NT2/D1 (cell line): ENCODE measurements at regions not wholly inside any gene's neighbourhood (a gene's known extent, or its start where the extent isn't known, plus 50 kb on each side); places are given as distances from the start of the nearest gene placed in this dataset.

ENCODE experiments used
- DNase-seq: peaks from one replicate; pipeline ENCODE4 v3.0.0-alpha.2; 2011; ENCODE audit warnings: low read depth, low spot score
- H3K27me3 ChIP-seq: 2 replicates; pipeline ENCODE4 v1.6.0; 2011; ENCODE audit warnings: mild to moderate bottlenecking; ENCODE audit not compliant: insufficient read length, insufficient read depth
- H3K36me3 ChIP-seq: 2 replicates; pipeline ENCODE4 v1.6.1; 2011; ENCODE audit warnings: mild to moderate bottlenecking, low read length, mixed read lengths; ENCODE audit not compliant: insufficient read depth, insufficient read length
- H3K4me1 ChIP-seq: 2 replicates; pipeline ENCODE4 v1.5.1; 2011; ENCODE audit not compliant: insufficient read depth, insufficient read length
- H3K4me3 ChIP-seq: 2 replicates; pipeline ENCODE4 v1.5.1; 2011; ENCODE audit warnings: low read depth; ENCODE audit not compliant: insufficient read length
- H3K9ac ChIP-seq: 2 replicates; pipeline ENCODE4 v1.6.0; 2011; ENCODE audit warnings: low read depth; ENCODE audit not compliant: insufficient read length
- H3K9me3 ChIP-seq: 2 replicates; pipeline ENCODE4 v1.5.1; 2011; ENCODE audit warnings: mild to moderate bottlenecking, low read length; ENCODE audit not compliant: insufficient read depth
- SUZ12 ChIP-seq: IDR thresholded peaks from 2 replicates; pipeline ENCODE4 v1.6.1; 2011; ENCODE audit not compliant: insufficient read length, insufficient read depth; ENCODE audit errors: extremely low read depth
- YY1 ChIP-seq: IDR thresholded peaks from 2 replicates; pipeline ENCODE4 v1.6.1; 2011; ENCODE audit not compliant: insufficient read length, insufficient read depth
- ZNF274 ChIP-seq: IDR thresholded peaks from 2 replicates; pipeline ENCODE4 v1.6.1; 2011; ENCODE audit warnings: mild to moderate bottlenecking, low read depth, low read length

GRCh38 chr9:79408200-79408599 is 163.6 kb upstream of the TLE4 start:
- Histone ChIP-seq H3K4me3 (no peak overlapping the region), H3K9me3 (no peaks in the 10 kb centered on the region), H3K27me3 (no peaks in the 10 kb centered on the region), H3K4me1 (no peaks in the 10 kb centered on the region), H3K9ac (no peak overlapping the region), H3K36me3 (no peaks in the 10 kb centered on the region)
- DNase-seq: no peak
- TF ChIP-seq YY1 (no peak), ZNF274 (no peak), SUZ12 (no peak)

- Histone ChIP-seq H3K27me3 (no peaks in the 10 kb centered on the region), H3K9me3 (no peaks in the 10 kb centered on the region), H3K4me3 (no peak overlapping the region), H3K9ac (no peak overlapping the region), H3K4me1 (no peaks in the 10 kb centered on the region), H3K36me3 (no peaks in the 10 kb centered on the region)
- DNase-seq: no peak
- TF ChIP-seq YY1 (no peak), SUZ12 (no peak), ZNF274 (no peak)
Observed at GRCh38 chr9:79408617-79409016, 163.1 kb upstream of the TLE4 start.

- no peaks in the 10 kb centered on the region for H3K36me3 ChIP-seq
- no peaks in the 10 kb centered on the region for H3K27me3 ChIP-seq
- no peak overlapping the region for H3K4me3 ChIP-seq
- no peaks in the 10 kb centered on the region for H3K4me1 ChIP-seq
- DNase-seq: no peak
- H3K9ac ChIP-seq: no peak overlapping the region
- H3K9me3 ChIP-seq: no peaks in the 10 kb centered on the region
- TF ChIP-seq YY1 (no peak), SUZ12 (no peak), ZNF274 (no peak)
Observed at GRCh38 chr9:79409182-79409823, 162.5 kb upstream of the TLE4 start.

- H3K4me1 ChIP-seq: no peaks in the 10 kb centered on the region
- no peak for DNase-seq
- no peaks in the 10 kb centered on the region for H3K36me3 ChIP-seq
- no peak for TF ChIP-seq SUZ12
- TF ChIP-seq ZNF274: no peak
- TF ChIP-seq YY1: no peak
- no peaks in the 10 kb centered on the region for H3K27me3 ChIP-seq
- no peaks in the 10 kb centered on the region for H3K9me3 ChIP-seq
- H3K4me3 ChIP-seq: no peak overlapping the region
- no peak overlapping the region for H3K9ac ChIP-seq
Observed at GRCh38 chr9:79425840-79426239, 145.9 kb upstream of the TLE4 start.

- no peaks in the 10 kb centered on the region for H3K4me1 ChIP-seq
- H3K9me3 ChIP-seq: peaks cover 4% of the 10 kb centered on the region; the same call in 1 of the 2 replicates
- no peaks in the 10 kb centered on the region for H3K27me3 ChIP-seq
- H3K36me3 ChIP-seq: no peaks in the 10 kb centered on the region
- H3K4me3 ChIP-seq: no peak overlapping the region
- DNase-seq: no peak
- no peak for TF ChIP-seq SUZ12
- no peak for TF ChIP-seq ZNF274
- TF ChIP-seq YY1: no peak
- H3K9ac ChIP-seq: no peak overlapping the region
Observed at GRCh38 chr9:79428422-79428821, 143.3 kb upstream of the TLE4 start.

- H3K9ac ChIP-seq: no peak overlapping the region
- no peaks in the 10 kb centered on the region for H3K36me3 ChIP-seq
- H3K4me1 ChIP-seq: no peaks in the 10 kb centered on the region
- TF ChIP-seq SUZ12 (no peak), ZNF274 (no peak), YY1 (no peak)
- H3K27me3 ChIP-seq: no peaks in the 10 kb centered on the region
- H3K9me3 ChIP-seq: peaks cover 4% of the 10 kb centered on the region; the same call in 1 of the 2 replicates
- no peak for DNase-seq
- no peak overlapping the region for H3K4me3 ChIP-seq
Observed at GRCh38 chr9:79430619-79431018, 141.1 kb upstream of the TLE4 start.

GRCh38 chr9:79431019-79431679 is 140.6 kb upstream of the TLE4 start:
- Histone ChIP-seq H3K9me3 (peaks cover 4% of the 10 kb centered on the region; the same call in 1 of the 2 replicates), H3K4me3 (no peak overlapping the region), H3K36me3 (no peaks in the 10 kb centered on the region), H3K27me3 (no peaks in the 10 kb centered on the region), H3K4me1 (no peaks in the 10 kb centered on the region), H3K9ac (no peak overlapping the region)
- no peak for DNase-seq
- no peak for TF ChIP-seq YY1
- no peak for TF ChIP-seq SUZ12
- TF ChIP-seq ZNF274: no peak
